ENCODE measurements at regions not wholly inside any gene's neighbourhood (a gene's known extent, or its start where the extent isn't known, plus 50 kb on each side); places are given as distances from the start of the nearest gene placed in this dataset.

DNA sequence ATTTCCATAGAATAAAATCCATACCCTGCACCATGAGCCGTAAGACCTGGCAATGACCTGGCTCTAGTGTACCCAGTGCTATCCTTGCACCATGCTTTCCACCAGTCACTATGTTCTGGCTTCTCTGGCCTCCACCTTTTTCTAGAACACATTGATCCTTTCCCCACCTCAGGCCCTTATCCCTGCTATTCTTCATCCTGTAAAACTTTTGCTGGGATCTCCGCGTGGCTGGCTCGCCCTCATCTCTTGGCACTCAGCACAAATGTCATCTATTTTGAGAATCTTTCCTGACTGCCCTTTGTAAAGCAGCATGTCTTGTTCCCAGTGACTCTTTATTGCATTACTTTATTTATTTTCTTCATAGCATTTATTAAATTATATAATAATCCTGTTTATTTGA is 169.8 kb upstream of the B3GALT2 start:
- TF ChIP-seq, protein P1, sequence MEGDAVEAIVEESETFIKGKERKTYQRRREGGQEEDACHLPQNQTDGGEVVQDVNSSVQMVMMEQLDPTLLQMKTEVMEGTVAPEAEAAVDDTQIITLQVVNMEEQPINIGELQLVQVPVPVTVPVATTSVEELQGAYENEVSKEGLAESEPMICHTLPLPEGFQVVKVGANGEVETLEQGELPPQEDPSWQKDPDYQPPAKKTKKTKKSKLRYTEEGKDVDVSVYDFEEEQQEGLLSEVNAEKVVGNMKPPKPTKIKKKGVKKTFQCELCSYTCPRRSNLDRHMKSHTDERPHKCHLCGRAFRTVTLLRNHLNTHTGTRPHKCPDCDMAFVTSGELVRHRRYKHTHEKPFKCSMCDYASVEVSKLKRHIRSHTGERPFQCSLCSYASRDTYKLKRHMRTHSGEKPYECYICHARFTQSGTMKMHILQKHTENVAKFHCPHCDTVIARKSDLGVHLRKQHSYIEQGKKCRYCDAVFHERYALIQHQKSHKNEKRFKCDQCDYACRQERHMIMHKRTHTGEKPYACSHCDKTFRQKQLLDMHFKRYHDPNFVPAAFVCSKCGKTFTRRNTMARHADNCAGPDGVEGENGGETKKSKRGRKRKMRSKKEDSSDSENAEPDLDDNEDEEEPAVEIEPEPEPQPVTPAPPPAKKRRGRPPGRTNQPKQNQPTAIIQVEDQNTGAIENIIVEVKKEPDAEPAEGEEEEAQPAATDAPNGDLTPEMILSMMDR (IDR thresholded peaks at IDR 0.05; ENCODE audit: borderline replicate concordance, extremely low read depth, low read length, poor library complexity, severe bottlenecking), result no peak
- no peak for TF ChIP-seq EZH2 (IDR thresholded peaks at IDR 0.05; ENCODE audit: borderline replicate concordance, low read depth, low read length, severe bottlenecking)
